NCI-H128 (cell line): ENCODE measurements at regions not wholly inside any gene's neighbourhood (a gene's known extent, or its start where the extent isn't known, plus 50 kb on each side); places are given as distances from the start of the nearest gene placed in this dataset.
"Not testable (repeated sequence)": the region's sequence is repeated elsewhere in the genome, so short reads cannot be mapped to it uniquely, and the experiment has no call there.

Experiments used
- DNase-seq: peaks from one replicate; lab custom pipeline; 2025; ENCODE audit not compliant: unreplicated experiment; lab: John Stamatoyannopoulos, UW

DNA sequence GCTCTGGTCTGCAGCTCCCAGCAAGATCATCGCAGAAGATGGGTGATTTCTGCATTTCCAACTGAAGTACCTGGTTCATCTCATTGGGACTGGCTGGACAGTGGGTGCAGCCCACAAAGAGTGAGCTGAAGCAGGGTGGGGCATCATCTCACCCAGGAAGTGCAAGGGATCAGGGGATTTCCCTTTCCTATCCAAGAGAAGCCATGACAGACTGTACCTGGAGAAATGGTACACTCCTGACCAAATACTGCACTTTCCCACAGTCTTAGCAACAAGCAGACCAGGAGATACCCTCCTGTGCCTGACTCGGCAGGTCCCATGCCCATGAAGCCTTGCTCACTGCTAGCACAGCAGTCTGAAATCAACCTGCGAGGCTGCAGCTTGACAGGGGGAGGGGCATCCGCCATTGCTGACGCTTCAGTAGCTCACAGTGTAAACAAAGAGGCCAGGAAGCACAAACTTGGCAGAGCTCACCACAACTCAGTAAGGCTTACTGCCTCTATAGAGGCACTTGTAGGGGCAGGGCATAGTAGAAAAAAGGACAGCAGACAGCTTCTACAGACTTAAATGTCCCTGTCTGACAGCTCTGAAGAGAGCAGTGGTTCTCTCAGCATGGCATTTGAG lies 60.5 kb downstream of the AREG start:
- not testable (repeated sequence) for DNase-seq

DNA sequence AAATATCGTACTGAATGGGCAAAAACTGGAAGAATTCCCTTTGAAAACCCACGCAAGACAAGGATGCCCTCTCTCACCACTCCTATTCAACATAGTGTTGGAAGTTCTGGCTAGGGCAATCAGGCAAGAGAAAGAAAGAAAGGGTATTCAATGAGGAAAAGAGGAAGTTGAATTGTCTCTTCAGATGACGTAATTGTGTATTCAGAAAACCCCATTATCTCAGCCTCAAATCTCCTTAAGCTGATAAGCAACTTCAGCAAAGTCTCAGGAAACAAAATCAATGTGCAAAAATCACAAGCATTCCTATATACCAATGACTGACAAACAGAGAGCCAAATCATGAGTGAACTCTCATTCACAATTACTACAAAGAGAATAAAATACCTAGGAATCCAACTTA lies 64.4 kb downstream of the AREG start:
- DNase-seq: not testable (repeated sequence)

DNA sequence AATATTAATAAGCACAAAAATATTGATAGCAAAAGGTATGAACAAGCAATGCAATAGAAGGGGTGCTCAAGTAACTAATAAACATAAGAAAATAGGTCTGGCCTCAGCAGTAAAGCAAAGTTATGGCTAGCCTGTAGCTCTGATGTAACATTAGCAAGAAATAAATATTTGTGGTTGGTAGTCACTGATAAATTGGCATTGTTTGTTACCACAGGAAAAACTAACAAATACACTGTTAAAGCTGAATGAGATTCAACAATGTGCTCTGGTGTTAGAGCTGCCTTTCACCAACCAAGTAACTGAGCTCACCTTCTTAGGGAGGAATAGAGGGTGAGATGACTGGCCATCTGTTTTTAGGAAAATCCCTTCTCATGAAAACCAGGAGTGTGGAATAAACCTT lies 71.4 kb downstream of the AREG start:
- DNase-seq: no peak

DNA sequence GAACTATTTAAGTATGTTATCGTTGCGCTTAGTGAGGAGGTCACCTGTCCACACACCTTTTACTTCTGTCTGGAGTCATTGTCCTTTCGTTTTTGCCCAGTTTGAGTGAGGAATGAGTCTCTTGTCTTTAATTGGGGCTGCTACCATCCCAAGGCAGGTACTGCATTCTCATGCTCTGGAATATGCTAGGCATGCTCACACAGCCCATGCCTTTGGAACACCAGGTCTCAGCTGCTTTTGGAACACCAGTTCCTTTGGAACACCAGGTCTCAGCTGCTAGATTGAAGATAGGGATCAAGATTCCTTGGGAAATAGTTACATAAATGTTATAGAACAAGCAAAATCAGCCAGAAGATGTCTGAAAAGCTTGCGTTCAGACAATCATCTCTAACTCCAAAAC lies 73.1 kb downstream of the AREG start:
- no peak for DNase-seq

DNA sequence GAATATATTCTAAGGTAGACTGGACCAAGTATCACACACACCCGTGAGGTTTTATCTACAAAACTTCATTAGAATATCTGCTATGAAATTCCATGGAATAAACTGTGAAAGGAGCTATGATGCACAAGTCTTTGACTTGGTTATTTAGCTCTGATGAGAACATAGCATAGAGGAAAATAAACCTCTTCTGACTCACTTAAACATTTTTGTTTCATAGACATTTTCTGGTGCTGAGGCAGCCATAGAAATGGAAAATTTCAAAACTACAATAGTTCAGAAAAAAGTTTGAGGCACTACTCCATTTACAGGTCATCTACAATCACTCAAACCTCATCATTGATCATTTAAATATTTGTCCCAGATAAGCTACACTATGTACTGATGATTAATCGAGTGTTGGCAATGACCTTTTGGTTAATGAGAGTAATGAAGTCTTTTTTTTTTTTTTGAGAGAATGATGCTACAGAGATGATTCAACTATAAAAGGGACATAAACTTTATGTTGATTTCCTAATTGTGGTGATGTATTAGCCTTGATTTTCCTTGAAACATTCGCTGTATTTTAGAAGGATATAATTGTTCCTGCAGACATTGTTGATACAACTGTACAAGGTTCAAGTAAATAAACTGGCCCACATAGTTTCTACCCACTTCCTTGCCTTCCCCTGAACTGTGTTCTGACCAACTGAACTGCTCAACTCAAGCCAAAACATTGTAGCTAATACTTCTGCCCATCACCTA lies 77.5 kb downstream of the AREG start:
- DNase-seq: no peak

DNA sequence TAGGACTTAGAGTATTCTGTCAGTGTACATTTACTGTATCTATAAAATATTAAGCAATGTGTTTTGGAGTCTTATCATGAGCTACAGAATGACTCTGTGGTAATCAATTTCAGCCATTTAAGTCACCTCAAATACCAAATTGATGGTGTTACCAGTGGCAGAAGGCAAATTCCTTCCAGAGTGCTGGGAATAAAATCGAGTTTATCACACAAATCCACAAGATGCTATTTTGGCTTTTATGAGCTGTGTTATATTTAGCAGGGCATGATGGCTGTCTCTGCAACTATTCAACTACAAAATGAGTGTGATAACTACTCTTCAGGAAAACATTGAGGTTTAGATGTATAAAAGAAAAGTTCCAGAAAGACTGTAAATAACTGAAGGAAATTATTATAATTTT lies 78.2 kb downstream of the AREG start:
- no peak for DNase-seq

DNA sequence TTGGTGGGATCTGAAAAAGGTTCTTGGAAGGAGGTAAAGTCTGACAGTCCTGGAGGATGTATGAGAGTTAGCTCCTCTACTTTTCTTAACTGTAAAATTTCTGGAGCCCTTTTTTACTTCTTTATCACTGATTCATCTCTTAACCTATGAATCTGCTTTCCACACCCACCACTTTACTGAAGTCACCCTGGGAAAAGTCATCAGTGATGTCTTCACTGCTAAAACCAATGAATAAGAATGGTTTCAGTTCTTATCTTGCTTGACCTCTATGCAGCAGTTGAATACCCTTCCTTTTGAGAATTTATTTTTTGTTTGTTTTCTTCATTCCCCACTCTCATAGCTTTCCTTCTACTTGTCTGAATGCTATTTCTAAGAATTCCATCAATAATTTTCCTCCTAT lies 80.0 kb downstream of the AREG start:
- no peak for DNase-seq

DNA sequence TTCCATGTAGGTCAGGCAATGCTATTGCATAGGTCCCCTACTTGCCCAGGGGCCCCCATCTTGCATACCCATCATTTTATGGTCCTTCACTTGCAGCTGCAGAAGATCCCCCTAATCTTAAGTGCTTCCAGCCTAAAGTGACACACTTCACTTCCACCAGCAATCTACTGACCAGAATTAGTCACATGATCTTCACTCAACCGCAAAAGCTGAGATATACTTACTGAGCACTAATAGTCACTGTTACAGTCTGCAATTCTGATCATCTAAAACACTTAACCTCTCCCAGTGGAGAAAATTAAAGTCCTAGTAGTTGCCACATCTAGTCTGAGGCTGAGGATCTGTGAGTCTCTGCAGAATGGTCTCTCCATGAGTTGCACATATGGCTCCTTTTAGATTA lies 82.1 kb downstream of the AREG start:
- no peak for DNase-seq

DNA sequence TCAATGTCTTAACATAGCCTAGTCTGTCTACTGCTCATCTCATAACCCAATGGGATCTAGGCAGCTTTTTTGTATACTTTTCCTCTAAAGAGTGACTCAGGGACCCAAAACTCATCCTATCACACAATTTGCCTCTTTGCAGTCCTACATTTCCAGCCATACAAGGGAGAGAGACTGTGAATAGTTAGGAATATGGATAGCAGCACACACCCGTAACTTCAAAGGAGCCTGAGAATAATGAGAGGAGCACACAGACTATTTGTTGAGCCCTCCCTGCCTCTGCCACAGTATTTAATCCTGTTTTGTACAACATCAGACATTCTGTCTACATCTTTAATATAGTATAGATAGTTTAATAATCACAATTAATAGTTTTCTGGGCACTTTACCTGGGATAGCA lies 83.2 kb downstream of the AREG start:
- no peak for DNase-seq

DNA sequence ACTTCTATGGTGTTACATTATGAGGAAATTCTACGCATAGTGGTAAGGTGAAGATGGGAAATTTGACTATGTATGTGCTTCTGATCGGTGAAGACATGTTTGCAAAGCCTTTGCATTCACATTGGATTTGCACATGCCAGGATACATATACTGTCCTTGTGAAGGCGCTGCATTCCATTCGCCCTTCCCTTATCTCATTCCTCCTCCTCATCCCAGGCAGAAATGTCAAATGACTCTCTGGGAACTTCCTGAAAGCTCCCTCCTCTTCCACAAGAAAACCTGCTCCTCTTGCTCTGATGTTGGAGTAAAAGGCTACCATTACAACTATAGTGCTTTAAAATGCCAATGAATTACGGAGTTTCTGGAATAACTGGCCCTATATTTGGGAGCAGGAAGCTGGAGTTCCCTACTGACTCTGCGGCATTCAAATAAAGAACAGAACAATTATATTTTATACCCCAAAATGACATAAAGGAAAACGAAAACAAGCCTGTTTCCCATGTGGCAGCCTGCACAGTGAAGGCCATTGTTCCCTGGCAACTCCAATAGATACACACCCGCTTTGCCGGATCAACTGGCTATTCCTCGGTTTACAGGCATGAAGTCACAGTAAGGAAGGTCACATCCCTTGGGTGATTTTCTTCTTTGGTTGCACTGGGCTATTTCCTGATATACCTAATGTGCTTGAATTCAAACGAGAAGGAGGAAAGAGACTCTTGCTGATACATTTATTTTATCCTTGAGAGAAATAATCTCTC lies 84.5 kb downstream of the AREG start:
- no peak for DNase-seq

DNA sequence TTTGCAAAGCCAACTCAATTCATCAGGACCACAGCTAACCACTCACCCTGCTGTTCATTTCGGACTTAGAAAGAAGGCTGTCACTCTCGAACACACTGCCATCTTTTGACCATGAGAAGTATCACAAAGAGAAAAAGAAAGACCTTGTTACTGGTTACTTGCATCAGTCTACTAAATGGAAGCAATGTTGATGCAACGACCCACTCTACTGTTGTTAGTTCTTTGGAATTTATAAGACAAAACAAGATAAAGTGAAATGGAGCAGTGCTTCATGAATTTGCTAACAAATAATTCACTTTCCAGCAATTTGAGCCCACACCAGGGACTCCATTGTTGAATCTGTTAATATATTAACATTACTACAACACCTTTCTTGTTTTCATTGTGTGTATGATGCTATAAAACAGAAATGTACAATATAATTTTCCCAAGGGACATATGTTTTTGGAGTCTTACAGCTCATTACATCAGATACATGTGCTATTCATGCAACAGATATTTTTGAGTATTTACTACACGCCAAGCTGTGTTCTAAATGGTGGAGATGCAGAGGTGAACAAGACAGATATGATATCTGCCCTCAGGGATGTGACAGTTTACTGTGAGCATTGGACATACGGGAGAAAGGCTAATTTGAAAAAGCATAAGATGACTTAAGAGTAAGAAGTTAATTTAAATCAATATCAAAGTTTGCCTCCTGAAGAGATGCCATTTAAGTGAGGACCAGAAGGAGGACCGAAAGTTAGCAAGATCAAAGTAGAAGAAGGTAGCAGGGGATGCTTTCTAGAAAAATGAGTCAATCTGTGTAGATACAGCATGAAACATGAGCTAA lies 87.2 kb downstream of the AREG start:
- peak; percentile 2 for DNase-seq

DNA sequence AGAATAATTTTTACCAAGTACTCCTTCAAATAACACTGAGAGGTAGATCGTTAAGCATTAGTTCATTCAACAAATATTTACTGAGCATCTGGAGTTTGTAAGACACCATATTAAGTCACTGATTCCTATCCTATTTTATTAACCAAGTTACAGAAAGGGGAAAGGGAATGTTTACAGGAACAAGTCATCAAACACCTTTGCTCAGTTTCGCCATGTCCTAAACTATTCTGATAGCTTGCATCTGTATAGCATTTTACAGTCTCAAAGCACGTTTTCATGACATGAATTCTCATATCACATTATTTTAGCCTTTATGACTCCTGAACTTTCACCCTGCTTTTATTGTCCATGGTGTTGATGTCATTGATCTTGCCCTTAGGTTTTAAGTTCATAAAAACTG lies 89.2 kb downstream of the AREG start:
- DNase-seq: no peak

DNA sequence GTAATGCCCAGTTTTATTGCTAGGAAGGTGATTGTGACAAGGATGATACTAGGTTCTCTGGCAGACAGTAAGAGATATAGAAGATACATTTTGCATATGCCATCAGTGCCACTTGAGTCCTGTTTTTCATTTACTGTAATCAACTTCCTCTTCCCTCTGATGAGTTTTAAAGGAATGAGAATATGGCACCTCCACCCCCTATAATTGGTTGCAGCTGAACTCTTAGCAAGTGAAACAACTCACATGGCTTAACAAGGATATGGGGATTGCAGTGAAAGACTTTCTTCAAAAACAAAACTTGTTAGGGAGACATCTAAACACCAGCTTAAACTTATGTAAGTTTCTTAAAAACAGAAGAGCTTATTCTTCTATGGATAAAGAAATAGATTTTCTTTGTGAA lies 90.0 kb downstream of the AREG start:
- DNase-seq: no peak

DNA sequence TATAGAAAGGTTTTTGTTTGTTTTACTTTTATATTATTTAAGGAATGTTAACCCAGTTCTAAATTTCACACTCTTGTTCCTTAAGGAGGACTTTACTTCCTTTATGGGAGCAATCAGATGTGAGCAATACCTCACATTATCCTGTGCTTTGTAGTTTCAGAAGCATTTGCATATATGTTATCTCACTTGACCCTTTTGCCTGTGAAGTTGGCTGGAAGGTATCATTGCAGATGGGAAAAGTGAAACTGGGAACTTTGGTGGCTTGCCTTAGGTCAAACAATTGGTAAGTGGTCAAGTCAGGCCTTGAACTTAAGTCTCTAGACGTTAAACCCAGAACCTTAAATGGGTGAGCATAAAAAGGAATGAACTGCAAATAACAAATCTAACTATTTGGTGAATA lies 90.6 kb downstream of the AREG start:
- no peak for DNase-seq

DNA sequence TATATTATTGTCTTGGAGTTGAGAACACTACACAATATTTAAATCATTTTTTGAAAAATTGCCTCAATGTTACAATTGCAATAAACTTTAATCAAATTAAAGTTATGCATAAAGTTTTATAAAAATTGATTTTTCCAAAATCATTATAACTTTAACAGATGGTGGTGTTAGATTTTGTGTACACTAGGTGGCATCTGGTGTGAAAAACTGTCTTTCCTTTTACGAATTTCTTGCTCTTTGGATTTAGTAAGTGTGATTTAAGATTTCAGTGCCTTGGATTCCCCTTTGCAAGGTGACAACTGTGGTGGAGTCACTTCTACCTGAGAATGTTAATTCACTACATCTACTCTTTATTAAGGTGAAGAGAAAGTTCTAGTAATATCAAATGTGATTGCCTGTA lies 91.6 kb downstream of the AREG start:
- DNase-seq: no peak

DNA sequence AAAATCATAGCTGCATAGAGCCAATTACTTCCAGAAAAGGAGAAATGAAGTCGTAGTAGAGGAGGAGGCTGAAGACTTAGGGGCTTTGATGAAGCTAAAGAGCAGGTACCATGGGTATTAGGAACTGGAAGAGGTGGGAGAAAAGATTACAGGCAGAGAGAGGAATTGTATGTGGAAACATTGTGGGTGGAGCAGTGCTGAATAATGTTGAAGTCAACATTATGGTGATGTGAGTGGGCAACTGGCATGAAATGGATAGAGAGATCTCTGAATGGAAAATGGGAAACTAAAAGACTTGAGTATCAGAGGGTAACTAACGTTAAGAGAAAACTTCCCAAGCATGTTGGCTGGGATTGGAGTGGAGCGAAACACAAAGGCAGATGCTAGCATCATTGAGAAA lies 92.5 kb downstream of the AREG start:
- DNase-seq: no peak

DNA sequence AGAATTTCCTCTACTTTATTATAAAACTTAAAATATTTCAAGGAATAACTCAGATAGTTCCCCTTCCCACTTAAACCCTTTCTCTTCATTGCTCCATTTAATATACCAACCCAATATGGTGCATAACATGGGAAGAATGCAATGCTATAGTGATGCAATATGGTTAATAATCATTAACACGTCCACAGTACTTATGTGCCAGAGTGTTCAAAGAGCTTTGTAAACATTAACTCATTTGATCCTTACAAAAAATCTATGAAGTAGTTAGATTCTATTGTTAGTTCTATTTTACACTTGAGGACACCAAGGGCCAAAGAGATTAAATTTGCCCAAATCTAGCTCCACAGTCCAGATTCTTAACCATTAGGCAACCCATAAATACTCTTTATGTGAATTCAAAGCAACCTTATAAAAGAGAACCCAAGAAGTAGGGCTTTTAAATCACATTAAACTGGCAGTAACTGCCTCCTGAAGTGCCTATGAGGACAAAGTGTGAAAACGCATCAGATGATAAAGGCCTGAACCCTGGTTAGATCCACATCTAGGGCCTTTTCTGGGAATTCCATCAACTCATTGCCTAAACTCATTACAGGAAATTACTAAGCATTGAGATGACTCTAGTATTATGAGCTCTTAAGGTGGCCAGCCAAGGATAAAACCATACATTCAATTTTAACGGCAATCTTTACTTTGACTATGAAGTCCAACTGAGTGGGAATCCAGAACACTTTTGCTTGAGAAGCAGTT lies 94.3 kb downstream of the AREG start:
- DNase-seq: no peak

DNA sequence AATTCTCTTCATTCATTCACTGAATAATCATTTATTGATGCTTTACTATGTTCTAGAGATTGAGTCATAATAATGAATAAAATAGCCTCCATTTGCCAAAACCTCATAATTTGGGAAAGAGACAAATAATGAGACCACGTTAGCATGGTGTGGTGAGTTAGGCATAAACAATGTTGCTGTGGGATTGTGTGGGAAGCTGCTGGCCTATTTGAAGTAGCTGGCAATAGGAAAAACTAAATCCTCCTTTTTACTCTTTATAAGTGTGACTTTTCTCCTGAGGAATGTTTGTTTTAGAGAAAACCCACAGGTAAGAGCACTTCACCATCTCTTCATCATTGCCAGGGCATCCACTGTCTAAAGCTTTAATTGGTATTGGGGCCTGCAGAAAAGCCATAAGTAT lies 95.3 kb downstream of the AREG start:
- no peak for DNase-seq

DNA sequence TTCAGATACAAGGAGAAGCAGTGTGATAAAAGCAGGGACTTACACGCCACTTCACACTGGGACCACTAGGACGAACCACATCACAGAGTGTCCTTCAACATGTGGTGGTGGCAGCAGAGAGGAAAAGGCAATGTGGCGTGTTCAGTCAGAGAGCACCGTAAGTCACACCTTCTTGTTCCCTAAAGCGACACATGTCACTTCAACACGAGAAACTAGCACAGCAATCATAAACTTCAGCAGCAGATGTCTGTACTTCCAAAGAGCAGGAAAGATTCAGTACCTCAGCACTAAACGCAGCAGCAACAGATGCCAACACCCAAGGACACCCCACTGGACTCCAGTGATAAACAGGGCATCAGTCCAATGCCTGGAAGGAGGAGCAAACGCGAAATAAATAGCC lies 96.7 kb downstream of the AREG start:
- DNase-seq: no peak

DNA sequence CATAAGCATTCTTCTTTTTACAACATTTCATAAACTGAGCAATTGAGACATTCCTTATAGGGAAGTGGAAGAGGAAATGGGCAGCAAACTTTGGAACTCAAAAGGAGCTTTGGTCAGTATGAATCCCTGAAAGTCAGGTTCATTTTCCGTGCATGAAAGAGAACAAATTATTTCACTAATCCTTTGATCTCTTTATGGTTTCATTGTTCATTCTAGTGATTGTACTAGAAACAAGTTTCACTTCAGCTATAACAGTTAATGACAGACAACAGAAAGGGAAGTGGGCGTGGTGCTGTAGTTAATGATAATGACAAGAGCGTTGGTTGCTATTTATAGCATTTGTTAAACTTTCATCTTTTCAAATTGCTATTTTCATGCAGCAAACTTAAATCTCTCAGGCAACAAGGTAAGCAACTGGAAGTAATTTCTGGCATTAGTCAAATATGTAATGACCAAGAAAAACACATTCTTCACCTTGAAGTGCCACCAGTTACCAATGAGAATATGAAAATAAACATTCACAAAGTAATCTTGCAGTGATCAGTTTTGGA lies 98.4 kb downstream of the AREG start:
- DNase-seq: no peak
